ENCODE measurements at regions not wholly inside any gene's neighbourhood (a gene's known extent, or its start where the extent isn't known, plus 50 kb on each side); places are given as distances from the start of the nearest gene placed in this dataset.

DNA sequence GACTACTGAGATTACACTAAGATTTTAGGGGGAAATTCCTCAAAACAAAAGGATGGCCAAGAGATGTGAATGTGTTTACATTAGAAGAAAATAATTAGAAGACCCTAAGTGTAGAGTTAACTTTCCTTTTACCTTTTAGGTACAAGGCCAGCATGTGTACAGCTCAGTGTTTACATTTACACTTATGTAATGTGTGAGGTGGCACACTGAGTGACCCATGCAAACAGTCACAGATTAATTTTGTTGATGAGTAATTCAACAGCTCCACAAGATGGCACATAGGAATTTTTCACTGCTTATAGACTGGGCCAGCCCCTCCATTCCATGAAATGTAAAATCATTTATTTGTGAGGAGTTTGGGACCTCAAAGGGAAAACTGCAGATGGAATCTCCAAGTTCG, 90.1 kb upstream of the SLC12A2 start:
- DNase-seq (ENCODE audit: low spot score) = peak; percentile 9

DNA sequence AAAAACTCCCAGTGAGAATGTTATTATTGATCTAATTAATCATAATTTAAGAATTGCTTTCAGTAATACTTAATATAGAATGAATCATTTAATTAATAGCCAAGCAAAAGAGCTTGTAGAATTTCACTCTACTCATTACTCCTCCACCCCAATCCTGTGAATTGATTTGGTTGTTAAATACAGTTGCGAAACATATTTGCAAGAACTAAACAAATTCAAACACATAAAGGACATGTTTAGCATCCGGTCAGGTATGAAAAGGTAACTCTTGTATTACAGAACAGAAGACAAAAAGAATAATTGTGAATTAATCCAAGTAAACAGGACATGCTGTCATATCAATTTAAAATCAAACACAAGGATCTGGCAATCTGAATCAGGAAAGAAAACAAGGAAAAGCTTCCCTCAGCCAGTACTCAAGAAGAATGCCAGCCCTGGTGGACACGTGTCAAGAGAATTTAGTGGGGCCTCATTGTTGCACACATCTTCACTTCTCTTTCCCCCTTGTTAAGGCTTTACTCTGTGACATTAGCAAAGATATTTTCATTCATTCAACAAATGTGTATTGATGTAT, 89.4 kb upstream of the SLC12A2 start:
- no peak for DNase-seq (ENCODE audit: low spot score)

GRCh38 chr5:127995556-127995955, 88.0 kb upstream of the SLC12A2 start:
- no peak for DNase-seq (ENCODE audit: low spot score)

DNA sequence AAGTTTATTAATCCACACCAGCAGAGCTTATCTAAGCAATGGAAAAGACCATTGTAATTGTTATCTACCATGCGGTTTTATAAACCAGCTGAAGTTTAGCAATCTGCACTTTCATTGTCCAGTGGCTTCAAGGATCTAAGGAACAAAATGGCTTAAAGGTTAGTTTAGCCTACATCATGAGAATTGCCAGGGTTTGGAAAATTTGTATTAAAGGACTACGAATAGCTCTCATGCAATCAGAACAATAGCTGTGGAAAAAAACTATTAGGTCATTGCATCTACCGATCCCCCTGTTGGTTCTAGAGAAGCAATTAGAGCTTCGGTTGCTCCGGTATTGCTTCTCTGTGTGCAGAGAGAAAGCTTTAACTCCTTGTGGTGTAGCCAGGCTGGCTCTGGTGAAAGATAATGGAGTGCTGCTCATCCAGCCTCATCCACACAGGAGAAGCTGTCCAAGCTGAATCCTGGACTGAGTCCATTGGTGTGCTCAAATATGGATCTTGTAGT, 86.3 kb upstream of the SLC12A2 start:
- no peak for DNase-seq (ENCODE audit: low spot score)

DNA sequence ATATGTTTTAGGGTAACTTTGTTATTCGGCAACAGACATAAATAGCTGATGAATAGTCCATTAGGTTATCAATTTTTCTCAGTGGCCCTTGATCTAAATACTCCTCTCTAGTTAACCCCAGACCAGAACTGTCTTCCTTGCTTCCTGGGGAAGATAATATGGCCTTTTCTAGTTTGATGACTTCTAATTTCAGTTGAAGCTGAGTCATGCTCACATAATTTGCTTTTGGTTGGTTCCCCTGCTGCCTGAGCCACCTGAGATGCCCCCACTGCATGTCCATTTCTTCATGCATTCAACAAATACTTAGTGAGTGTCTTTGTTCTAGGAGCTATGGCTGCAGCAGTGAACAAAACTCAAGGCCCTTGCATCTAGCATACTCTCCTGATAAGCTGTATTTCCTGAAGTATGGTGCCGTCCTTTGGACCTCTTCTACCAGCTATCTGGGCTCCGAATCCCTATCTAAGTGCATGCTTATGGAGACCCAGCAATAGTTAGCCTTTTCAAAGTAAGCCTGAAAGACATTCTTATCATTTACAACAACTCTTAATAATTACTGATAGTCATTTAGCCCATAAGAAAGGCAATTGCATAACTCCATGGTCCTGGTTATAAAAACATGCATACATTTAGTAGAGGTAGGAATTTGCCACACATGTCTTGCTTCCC, 84.5 kb upstream of the SLC12A2 start:
- no peak for DNase-seq (ENCODE audit: low spot score)

- DNase-seq (ENCODE audit: low spot score) = no peak
These were observed 83.7 kb upstream of the SLC12A2 start for GRCh38 chr5:127999909-128000308.

- no peak for DNase-seq (ENCODE audit: low spot score)
These were observed 81.1 kb upstream of the SLC12A2 start for GRCh38 chr5:128002425-128002824.

DNA sequence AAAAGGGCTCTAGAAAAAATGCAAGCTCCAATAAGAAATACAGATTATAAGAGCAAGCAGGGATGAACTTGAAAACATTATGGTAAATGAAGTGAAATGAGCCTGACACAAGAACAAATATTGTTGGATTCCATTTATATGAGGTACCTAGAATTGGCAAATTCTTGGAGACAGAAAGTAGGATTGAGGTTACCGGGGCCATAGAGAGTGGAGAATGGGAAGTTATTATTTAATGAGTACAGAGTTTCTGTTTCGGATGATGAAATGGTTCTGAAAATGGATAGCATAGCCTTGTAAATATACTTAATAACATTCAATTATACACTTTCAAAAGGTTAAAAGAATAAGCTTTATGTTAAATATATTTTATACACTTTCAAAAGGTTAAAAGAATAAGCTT, 75.6 kb upstream of the SLC12A2 start:
- DNase-seq (ENCODE audit: low spot score) = no peak

GRCh38 chr5:128009403-128009802, 74.2 kb upstream of the SLC12A2 start:
- DNase-seq (ENCODE audit: low spot score) = no peak

DNA sequence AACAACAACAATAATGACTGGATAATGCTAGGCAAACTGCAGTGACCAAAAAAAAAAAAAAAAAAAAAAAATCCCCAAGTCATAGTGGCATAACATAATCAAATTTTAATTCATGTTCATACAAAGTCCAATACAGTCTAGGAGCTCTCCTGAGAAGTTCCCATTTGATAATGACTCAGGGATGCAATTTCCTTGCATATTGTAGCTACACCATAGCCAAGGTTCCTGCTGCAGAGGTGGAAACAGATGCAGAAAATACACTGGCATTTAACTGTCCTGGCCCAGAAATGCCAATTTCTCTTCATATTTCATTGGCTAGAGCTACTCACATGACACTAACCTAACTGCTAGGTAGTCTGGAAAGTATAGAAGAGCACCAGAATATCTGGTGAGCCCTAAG, 72.2 kb upstream of the SLC12A2 start:
- no peak for DNase-seq (ENCODE audit: low spot score)

GRCh38 chr5:128014578-128014977, 69.0 kb upstream of the SLC12A2 start:
- no peak for DNase-seq (ENCODE audit: low spot score)

DNA sequence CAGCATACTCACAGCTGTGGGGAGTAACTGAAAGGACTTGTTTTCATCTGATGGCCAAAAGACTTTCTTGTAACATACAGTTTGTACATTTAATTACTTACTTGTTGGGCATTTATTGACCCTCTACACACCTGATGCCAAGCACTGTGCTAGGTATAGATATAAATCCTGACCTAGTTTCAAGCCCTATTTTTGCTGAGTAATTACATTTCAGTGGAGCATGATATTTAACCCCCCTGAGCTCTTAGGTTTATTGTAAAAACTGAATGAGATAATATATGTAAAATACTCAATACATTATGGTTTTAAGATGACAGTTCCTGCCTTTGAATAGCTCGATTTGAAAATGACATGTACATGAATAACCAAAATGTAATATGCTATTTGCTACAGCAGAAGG, 68.1 kb upstream of the SLC12A2 start:
- no peak for DNase-seq (ENCODE audit: low spot score)

- no peak for DNase-seq (ENCODE audit: low spot score)
These were observed 67.6 kb upstream of the SLC12A2 start for GRCh38 chr5:128015978-128016377.

DNA sequence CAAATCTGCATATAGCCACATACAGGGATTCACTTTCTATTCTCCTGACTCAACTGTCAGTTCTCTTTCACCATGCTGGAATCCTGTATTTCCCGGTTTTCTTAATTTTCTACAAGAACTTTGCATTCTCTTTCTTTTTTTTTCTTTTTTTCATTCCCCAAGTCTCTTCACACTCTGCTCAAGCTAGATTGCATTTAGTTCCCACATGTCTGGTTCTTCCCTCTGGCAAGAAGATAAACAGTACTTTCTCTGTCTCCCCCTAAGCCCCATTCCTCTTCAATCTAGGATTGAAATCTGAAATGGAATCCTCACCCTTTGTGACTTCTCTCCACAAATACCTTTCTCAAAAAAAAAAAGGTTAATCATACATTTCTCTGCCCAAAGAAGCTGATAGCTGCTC, 64.2 kb upstream of the SLC12A2 start:
- no peak for DNase-seq (ENCODE audit: low spot score)

DNA sequence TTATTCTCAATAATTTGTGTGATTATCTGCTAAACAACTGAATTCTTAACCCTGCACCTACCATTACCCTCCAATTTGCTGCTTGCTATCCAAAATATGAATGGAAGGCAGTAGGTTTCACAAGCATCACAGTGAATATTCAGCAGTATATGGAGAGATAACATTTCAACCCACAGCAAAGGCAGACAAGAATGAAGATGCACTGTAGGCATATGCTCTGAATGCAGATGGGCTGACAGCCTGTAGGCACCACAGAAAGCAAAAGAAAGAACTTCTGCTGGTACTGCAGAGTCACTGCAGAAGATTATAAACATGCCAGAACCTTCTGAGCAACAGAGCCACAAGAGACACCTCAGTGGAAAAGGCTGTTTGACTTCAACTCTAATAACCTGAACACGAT, 63.6 kb upstream of the SLC12A2 start:
- DNase-seq (ENCODE audit: low spot score) = no peak

DNA sequence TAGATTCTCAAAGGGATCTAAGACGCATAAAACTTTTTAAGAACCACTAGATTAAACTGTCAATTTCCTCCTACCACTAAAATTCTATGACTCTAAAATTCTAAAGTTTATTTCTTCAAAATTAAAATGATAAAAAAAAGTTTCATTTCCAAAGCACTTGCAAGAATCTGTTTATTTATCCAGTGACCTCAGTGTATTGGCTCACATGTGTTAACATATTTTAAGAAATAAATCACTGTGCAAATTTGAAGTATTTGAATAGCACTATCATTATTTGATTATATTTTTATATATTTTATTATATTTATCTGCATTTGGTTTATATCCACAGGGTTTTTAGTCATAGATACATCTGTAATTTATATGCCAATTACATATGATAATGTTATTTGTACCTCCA, 62.2 kb upstream of the SLC12A2 start:
- no peak for DNase-seq (ENCODE audit: low spot score)

Measured in RKO (cell line).